H9 (cell line): ENCODE measurements at regions not wholly inside any gene's neighbourhood (a gene's known extent, or its start where the extent isn't known, plus 50 kb on each side); places are given as distances from the start of the nearest gene placed in this dataset.

Source experiments
- DNase-seq: peaks from one replicate; pipeline ENCODE4 v3.0.0-alpha.2; 2017
- H2AFZ ChIP-seq: one replicate; pipeline ENCODE4 v1.6.1; 2013; ENCODE audit warnings: mild to moderate bottlenecking, low read length, control low read depth, moderate library complexity
- H2AK5ac ChIP-seq: 2 replicates; pipeline ENCODE4 v1.6.1; 2013; ENCODE audit warnings: low read length, control low read depth, mixed read lengths; ENCODE audit not compliant: insufficient read length
- H2BK120ac ChIP-seq: one replicate; pipeline ENCODE4 v1.6.1; 2013; ENCODE audit warnings: low read depth, mild to moderate bottlenecking, low read length, control low read depth, inconsistent platforms; ENCODE audit not compliant: poor library complexity, severe bottlenecking
- H2BK12ac ChIP-seq: 2 replicates; pipeline ENCODE4 v1.6.1; 2013; ENCODE audit warnings: low read length, control low read depth, mixed read lengths, low read depth; ENCODE audit not compliant: insufficient read length
- H2BK15ac ChIP-seq: 2 replicates; pipeline ENCODE4 v1.6.1; 2013; ENCODE audit warnings: low read depth, low read length, control low read depth
- H2BK20ac ChIP-seq: one replicate; pipeline ENCODE4 v1.6.1; 2013; ENCODE audit warnings: low read depth, mild to moderate bottlenecking, low read length, control low read depth, inconsistent platforms; ENCODE audit not compliant: poor library complexity, severe bottlenecking
- H2BK5ac ChIP-seq: 2 replicates; pipeline ENCODE4 v1.6.1; 2013; ENCODE audit warnings: low read length, control low read depth, mixed read lengths; ENCODE audit not compliant: insufficient read length
- H3K14ac ChIP-seq: 2 replicates; pipeline ENCODE4 v1.6.1; 2013; ENCODE audit warnings: low read length, control low read depth; ENCODE audit not compliant: insufficient read depth
- H3K18ac ChIP-seq: 2 replicates; pipeline ENCODE4 v1.6.1; 2013; ENCODE audit warnings: low read depth, mild to moderate bottlenecking, mixed read lengths, low read length, control low read depth; ENCODE audit not compliant: insufficient read length
- H3K23ac ChIP-seq: 2 replicates; pipeline ENCODE4 v1.6.1; 2013; ENCODE audit warnings: low read length, control low read depth, mixed read lengths, low read depth; ENCODE audit not compliant: insufficient read length
- H3K23me2 ChIP-seq: 2 replicates; pipeline ENCODE4 v1.6.1; 2013; ENCODE audit warnings: low read depth, mild to moderate bottlenecking, mixed read lengths, low read length, control low read depth; ENCODE audit not compliant: insufficient read length, poor library complexity, severe bottlenecking
- H3K27ac ChIP-seq: 2 replicates; pipeline ENCODE4 v1.5.1; 2013; ENCODE audit warnings: low read length, control low read depth, mixed read lengths, low read depth; ENCODE audit not compliant: insufficient read length
- H3K27me3 ChIP-seq: 2 replicates; pipeline ENCODE4 v1.6.1; 2013; ENCODE audit warnings: low read length, control low read depth, inconsistent platforms; ENCODE audit not compliant: insufficient read depth
- H3K4ac ChIP-seq: 2 replicates; pipeline ENCODE4 v1.6.1; 2013; ENCODE audit warnings: low read depth, mild to moderate bottlenecking, control low read depth, inconsistent platforms, low read length, moderate library complexity
- H3K4me1 ChIP-seq: 2 replicates; pipeline ENCODE4 v1.6.1; 2013; ENCODE audit warnings: low read length, control low read depth, inconsistent platforms; ENCODE audit not compliant: insufficient read depth
- H3K4me2 ChIP-seq: 2 replicates; pipeline ENCODE4 v1.6.1; 2013; ENCODE audit warnings: low read length, control low read depth, mixed read lengths; ENCODE audit not compliant: insufficient read length, insufficient read depth
- H3K56ac ChIP-seq: 2 replicates; pipeline ENCODE4 v1.6.1; 2013; ENCODE audit warnings: low read depth, mild to moderate bottlenecking, mixed read lengths, low read length, control low read depth; ENCODE audit not compliant: insufficient read length
- H3K79me1 ChIP-seq: 2 replicates; pipeline ENCODE4 v1.6.1; 2013; ENCODE audit warnings: low read depth, mild to moderate bottlenecking, moderate library complexity, low read length, control low read depth, inconsistent platforms; ENCODE audit not compliant: insufficient read depth, poor library complexity, severe bottlenecking
- H3K79me2 ChIP-seq: 2 replicates; pipeline ENCODE4 v1.6.1; 2013; ENCODE audit warnings: low read length, control low read depth, inconsistent platforms; ENCODE audit not compliant: insufficient read depth
- H3K9ac ChIP-seq: 2 replicates; pipeline ENCODE4 v1.6.1; 2013; ENCODE audit warnings: low read length, control low read depth, mixed read lengths; ENCODE audit not compliant: insufficient read length; ENCODE audit errors: extremely low read depth
- H3K9me3 ChIP-seq: one replicate; pipeline ENCODE4 v1.6.1; 2013; ENCODE audit warnings: low read depth, low read length, inconsistent platforms; ENCODE audit not compliant: control insufficient read depth
- H3T11ph ChIP-seq: one replicate; pipeline ENCODE4 v1.6.1; 2013; ENCODE audit warnings: mild to moderate bottlenecking, low read length, control low read depth, inconsistent platforms
- H4K20me1 ChIP-seq: one replicate; pipeline ENCODE4 v1.6.1; 2013; ENCODE audit not compliant: control insufficient read depth, insufficient read length, insufficient read depth
- H4K5ac ChIP-seq: 2 replicates; pipeline ENCODE4 v1.6.1; 2013; ENCODE audit warnings: low read depth, mild to moderate bottlenecking, mixed read lengths, low read length, control low read depth; ENCODE audit not compliant: insufficient read length
- H4K8ac ChIP-seq: replicated peaks from 2 replicates; pipeline ENCODE4 v1.6.1; 2013; ENCODE audit warnings: low read length, control low read depth, mixed read lengths, low read depth; ENCODE audit not compliant: insufficient read length
- H4K91ac ChIP-seq: 2 replicates; pipeline ENCODE4 v1.6.1; 2013; ENCODE audit warnings: low read depth, mild to moderate bottlenecking, moderate library complexity, mixed read lengths, low read length, control low read depth; ENCODE audit not compliant: insufficient read length
- H3K27ac Mint-ChIP-seq, 3 experiments: 2 replicates in 2 of 3; 3 replicates in 1 of 3; pipeline ENCODE4 v1.8.0; 2020 to 2021; ENCODE audit warnings: mixed read lengths in 3 of 3, mild to moderate bottlenecking in 1 of 3, moderate library complexity in 1 of 3
- H3K27me3 Mint-ChIP-seq: 2 replicates; pipeline ENCODE4 v1.8.0; 2021; ENCODE audit warnings: low read depth, mild to moderate bottlenecking, moderate library complexity, mixed read lengths
- H3K36me3 Mint-ChIP-seq, 3 experiments: 2 replicates in 2 of 3; 3 replicates in 1 of 3; pipeline ENCODE4 v1.8.0; 2020 to 2021; ENCODE audit warnings: low read depth in 3 of 3, mixed read lengths in 3 of 3; ENCODE audit not compliant: insufficient read depth in 1 of 3
- H3K4me1 Mint-ChIP-seq, 2 experiments: 2 replicates each; pipeline ENCODE4 v1.8.0; 2020; ENCODE audit warnings: mixed read lengths in 2 of 2
- H3K4me3 Mint-ChIP-seq, 2 experiments: 2 replicates in 1 of 2; 3 replicates in 1 of 2; pipeline ENCODE4 v1.8.0; 2020 to 2021; ENCODE audit warnings: mild to moderate bottlenecking in 2 of 2, mixed read lengths in 2 of 2, moderate library complexity in 1 of 2
- H3K9me3 Mint-ChIP-seq, 2 experiments: 2 replicates in 1 of 2; 3 replicates in 1 of 2; pipeline ENCODE4 v1.8.0; 2020; ENCODE audit warnings: mild to moderate bottlenecking in 2 of 2, mixed read lengths in 2 of 2, moderate library complexity in 1 of 2
- CTCF ChIP-seq: fragments of 200-600 bp; sonication (generic); conservative IDR thresholded peaks from 3 replicates; pipeline ENCODE4 v1.8.0; 2021; ENCODE audit warnings: antibody characterized with exemption, mild to moderate bottlenecking
- WGBS: extraction: QIAGEN DNeasy Blood & Tissue Kit; methylation state at CpG from one replicate; pipeline ENCODE4 v1.1.7; 2013; ENCODE audit warnings: missing lambda C conversion rate, low lambda C conversion rate, mixed read lengths; ENCODE audit not compliant: insufficient read length; ENCODE audit errors: extremely low coverage; 5-methylcytosine and 5-hydroxymethylcytosine counted together

GRCh38 chr1:187568067-187568466, 739.3 kb downstream of the PLA2G4A start:
- Mint-ChIP-seq H3K4me1 (no peaks in the 10 kb centered on the region), H3K4me3 (no peak overlapping the region), H3K36me3 (no peaks in the 10 kb centered on the region), H3K27me3 (no peaks in the 10 kb centered on the region), H3K27ac (no peak overlapping the region), H3K9me3 (no peaks in the 10 kb centered on the region)
- H2AFZ ChIP-seq, result no peak overlapping the region
- no peak overlapping the region for H4K91ac ChIP-seq
- no peak overlapping the region for H2BK12ac ChIP-seq
- no peak overlapping the region for H2BK5ac ChIP-seq
- H3K18ac ChIP-seq, result no peak overlapping the region
- no peak overlapping the region for H2BK120ac ChIP-seq
- WGBS, result no CpG with 5 or more reads among the region's 2 CpGs
- no peaks in the 10 kb centered on the region for H3K9me3 ChIP-seq
- H3T11ph ChIP-seq, result no peak overlapping the region
- no peak overlapping the region for H2BK20ac ChIP-seq
- H3K79me2 ChIP-seq, result no peaks in the 10 kb centered on the region
- no peak overlapping the region for H3K4me2 ChIP-seq
- H3K79me1 ChIP-seq, result no peaks in the 10 kb centered on the region
- no peak overlapping the region for H3K4ac ChIP-seq
- no peak overlapping the region for H4K8ac ChIP-seq
- TF ChIP-seq CTCF, result no peak
- H3K14ac ChIP-seq, result no peak overlapping the region
- no peak overlapping the region for H3K9ac ChIP-seq
- H3K27ac ChIP-seq, result no peak overlapping the region
- no peaks in the 10 kb centered on the region for H4K20me1 ChIP-seq
- no peak overlapping the region for H2AK5ac ChIP-seq
- DNase-seq, result no peak
- no peak overlapping the region for H3K56ac ChIP-seq
- no peaks in the 10 kb centered on the region for H3K4me1 ChIP-seq
- H3K27me3 ChIP-seq, result no peaks in the 10 kb centered on the region
- no peak overlapping the region for H2BK15ac ChIP-seq
- no peak overlapping the region for H3K23ac ChIP-seq
- no peaks in the 10 kb centered on the region for H3K23me2 ChIP-seq
- H4K5ac ChIP-seq, result no peak overlapping the region
